GM12865 (cell line): ENCODE measurements at regions not wholly inside any gene's neighbourhood (a gene's known extent, or its start where the extent isn't known, plus 50 kb on each side); places are given as distances from the start of the nearest gene placed in this dataset.
"Not testable (repeated sequence)": the region's sequence is repeated elsewhere in the genome, so short reads cannot be mapped to it uniquely, and the experiment has no call there.

Experiments used
- DNase-seq: peaks from one replicate; pipeline ENCODE4 v3.0.0; 2010; ENCODE audit warnings: low read depth
- H3K4me3 ChIP-seq: 2 replicates; pipeline ENCODE4 v1.5.1; 2011; ENCODE audit warnings: mild to moderate bottlenecking, low read depth, low read length, control low read depth
- CTCF ChIP-seq: IDR thresholded peaks from 2 replicates; pipeline ENCODE4 v1.5.1; 2011; ENCODE audit warnings: low read length, control low read depth, low read depth, inconsistent platforms; ENCODE audit not compliant: insufficient read depth; ENCODE audit errors: missing control alignments

GRCh38 chr5:142530904-142531303, 155.0 kb downstream of the FGF1 start:
- no peak for DNase-seq
- no peak overlapping the region for H3K4me3 ChIP-seq
- TF ChIP-seq CTCF = no peak

GRCh38 chr5:142529626-142530278, 156.1 kb downstream of the FGF1 start:
- DNase-seq = no peak
- no peak for TF ChIP-seq CTCF
- H3K4me3 ChIP-seq = no peak overlapping the region

- no peak overlapping the region for H3K4me3 ChIP-seq
- no peak for DNase-seq
- TF ChIP-seq CTCF = no peak
These were observed 158.1 kb downstream of the FGF1 start for GRCh38 chr5:142527664-142528295.

GRCh38 chr5:142527234-142527633, 158.7 kb downstream of the FGF1 start:
- TF ChIP-seq CTCF = no peak
- H3K4me3 ChIP-seq = no peak overlapping the region
- no peak for DNase-seq

GRCh38 chr5:142522983-142523382, 162.9 kb downstream of the FGF1 start:
- no peak for DNase-seq
- no peak overlapping the region for H3K4me3 ChIP-seq
- no peak for TF ChIP-seq CTCF

- TF ChIP-seq CTCF = no peak
- DNase-seq = no peak
These were observed 164.2 kb downstream of the FGF1 start for GRCh38 chr5:142521706-142522105.

GRCh38 chr5:142520885-142521284, 165.0 kb downstream of the FGF1 start:
- H3K4me3 ChIP-seq = no peak overlapping the region
- TF ChIP-seq CTCF = no peak
- DNase-seq = no peak

More at GRCh38 chr5:142521706-142522105, 164.2 kb downstream of the FGF1 start:
- no peak overlapping the region for H3K4me3 ChIP-seq

GRCh38 chr5:142519913-142520312, 166.0 kb downstream of the FGF1 start:
- DNase-seq, H3K4me3 ChIP-seq: not testable (repeated sequence)
